ENCODE measurements at regions not wholly inside any gene's neighbourhood (a gene's known extent, or its start where the extent isn't known, plus 50 kb on each side); places are given as distances from the start of the nearest gene placed in this dataset.

GRCh38 chr7:115122388-115122787 is 200.5 kb downstream of the MDFIC start:
- Histone ChIP-seq H3K27ac (no peak overlapping the region), H3K4me3 (ENCODE audit: low read depth, low read length) (no peak overlapping the region), H3K9me3 (ENCODE audit: severe bottlenecking) (no peaks in the 10 kb centered on the region), H3K36me3 (no peaks in the 10 kb centered on the region), H3K27me3 (ENCODE audit: insufficient read depth, low read depth, severe bottlenecking) (no peaks in the 10 kb centered on the region)
- TF ChIP-seq CTCF (IDR thresholded peaks at IDR 0.05; ENCODE audit: low read depth, low read length): no peak
- DNase-seq: no peak

- DNase-seq: no peak
- no peak for TF ChIP-seq CTCF (IDR thresholded peaks at IDR 0.05; ENCODE audit: low read depth, low read length)
- H3K4me3 ChIP-seq (ENCODE audit: low read depth, low read length): no peak overlapping the region
- no peaks in the 10 kb centered on the region for H3K27me3 ChIP-seq (ENCODE audit: insufficient read depth, low read depth, severe bottlenecking)
- H3K9me3 ChIP-seq (ENCODE audit: severe bottlenecking): no peaks in the 10 kb centered on the region
- no peak overlapping the region for H3K27ac ChIP-seq
- no peaks in the 10 kb centered on the region for H3K36me3 ChIP-seq
Observed at GRCh38 chr7:115117748-115118147, 195.9 kb downstream of the MDFIC start.

DNA sequence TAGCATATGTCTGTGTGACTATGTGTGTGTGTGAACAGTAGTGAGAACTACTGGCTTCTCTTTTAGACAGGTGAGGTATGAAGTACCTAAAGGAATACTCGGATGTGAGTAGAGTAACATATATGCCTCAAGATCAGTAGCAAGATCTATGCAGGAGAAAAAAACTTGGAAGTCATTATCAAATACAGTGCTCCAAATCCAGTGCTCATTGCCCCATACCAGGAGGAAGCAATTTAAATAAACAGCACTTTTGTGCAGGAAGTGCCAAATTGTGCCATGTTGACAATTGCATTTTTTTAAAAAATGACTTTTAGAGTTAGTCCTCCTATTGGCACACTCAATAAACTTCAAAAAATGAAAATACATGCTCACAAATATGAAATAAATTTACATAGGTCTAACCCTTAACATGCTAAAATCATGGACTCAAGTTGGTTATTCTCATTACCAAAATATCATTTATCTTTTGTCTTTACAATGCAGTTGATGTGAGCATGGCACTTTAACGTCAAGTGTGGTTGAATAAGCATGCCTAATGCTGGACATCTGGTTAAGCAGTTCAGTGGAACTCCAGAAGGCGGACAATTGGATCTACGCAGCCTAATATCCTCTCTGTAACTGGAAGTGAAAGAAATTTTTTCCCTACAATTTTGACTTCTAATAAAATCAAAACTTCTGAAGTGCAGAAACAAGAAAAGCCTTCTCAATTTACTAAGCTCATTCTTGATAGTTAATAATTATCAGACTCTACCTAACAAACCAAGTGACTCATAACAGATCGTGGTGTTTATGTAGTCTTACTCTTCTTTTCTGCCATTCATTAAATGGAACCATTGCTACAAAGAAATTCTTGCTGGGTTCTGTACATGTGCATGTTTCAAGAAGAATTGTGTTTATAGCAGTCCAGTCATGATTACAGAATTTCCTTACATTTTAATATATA is 195.2 kb downstream of the MDFIC start:
- H3K27me3 ChIP-seq (ENCODE audit: insufficient read depth, low read depth, severe bottlenecking): no peaks in the 10 kb centered on the region
- H3K9me3 ChIP-seq (ENCODE audit: severe bottlenecking): no peaks in the 10 kb centered on the region
- DNase-seq: no peak
- H3K4me3 ChIP-seq (ENCODE audit: low read depth, low read length): no peak overlapping the region
- H3K36me3 ChIP-seq: no peaks in the 10 kb centered on the region
- TF ChIP-seq CTCF (IDR thresholded peaks at IDR 0.05; ENCODE audit: low read depth, low read length): no peak
- H3K27ac ChIP-seq: no peak overlapping the region

- no peaks in the 10 kb centered on the region for H3K9me3 ChIP-seq (ENCODE audit: severe bottlenecking)
- no peaks in the 10 kb centered on the region for H3K36me3 ChIP-seq
- H3K27ac ChIP-seq: no peak overlapping the region
- H3K27me3 ChIP-seq (ENCODE audit: insufficient read depth, low read depth, severe bottlenecking): no peaks in the 10 kb centered on the region
- no peak overlapping the region for H3K4me3 ChIP-seq (ENCODE audit: low read depth, low read length)
- TF ChIP-seq CTCF (IDR thresholded peaks at IDR 0.05; ENCODE audit: low read depth, low read length): no peak
- no peak for DNase-seq
Observed at GRCh38 chr7:115113776-115114175, 191.9 kb downstream of the MDFIC start.

GRCh38 chr7:115113131-115113530 is 191.2 kb downstream of the MDFIC start:
- no peaks in the 10 kb centered on the region for H3K36me3 ChIP-seq
- no peak overlapping the region for H3K27ac ChIP-seq
- H3K27me3 ChIP-seq (ENCODE audit: insufficient read depth, low read depth, severe bottlenecking): no peaks in the 10 kb centered on the region
- no peak for TF ChIP-seq CTCF (IDR thresholded peaks at IDR 0.05; ENCODE audit: low read depth, low read length)
- H3K4me3 ChIP-seq (ENCODE audit: low read depth, low read length): no peak overlapping the region
- no peaks in the 10 kb centered on the region for H3K9me3 ChIP-seq (ENCODE audit: severe bottlenecking)
- DNase-seq: no peak

Data from WERI-Rb-1 (cell line).